Colonic mucosa (tissue), 4 donors: ENCODE measurements at regions not wholly inside any gene's neighbourhood (a gene's known extent, or its start where the extent isn't known, plus 50 kb on each side); places are given as distances from the start of the nearest gene placed in this dataset.

ENCODE experiments used
- DNase-seq: peaks from one replicate; pipeline ENCODE4 v3.0.0-alpha.2; 2020
- H3K27ac ChIP-seq: fragments of 200-600 bp; one replicate; pipeline ENCODE4 v1.8.0; 2021
- H3K27me3 ChIP-seq: fragments of 200-600 bp; one replicate; pipeline ENCODE4 v1.8.0; 2021
- H3K36me3 ChIP-seq: fragments of 200-600 bp; one replicate; pipeline ENCODE4 v1.8.0; 2021
- H3K4me1 ChIP-seq: fragments of 200-600 bp; one replicate; pipeline ENCODE4 v1.8.0; 2021; ENCODE audit warnings: mild to moderate bottlenecking
- H3K4me3 ChIP-seq: fragments of 200-600 bp; one replicate; pipeline ENCODE4 v1.8.0; 2021
- H3K9ac ChIP-seq, 2 donors: one replicate each; pipeline ENCODE4 v1.7.0; 2013; ENCODE audit warnings: control low read depth in 2 of 2, low read depth in 2 of 2, low read length in 2 of 2
- H3K9me3 ChIP-seq: fragments of 200-600 bp; one replicate; pipeline ENCODE4 v1.8.0; 2021
- CTCF ChIP-seq: fragments of 200-600 bp; IDR thresholded peaks from one replicate; pipeline ENCODE4 v1.8.0; 2022; ENCODE audit warnings: antibody characterized with exemption, mild to moderate bottlenecking
- intact Hi-C: fragments of 100-400 bp; cut with DNase I; formaldehyde crosslinking; loops from one replicate; pipeline ENCODE4 v1.14.1; 2022
- donor health status: healthy.
- donor health status: DM: no; HTN: no; CAD: no.
- donor health status: DM: no; HTN: no; CAD: no.

- no peaks in the 10 kb centered on the region for H3K27me3 ChIP-seq
- TF ChIP-seq CTCF: no peak
- H3K9me3 ChIP-seq: no peaks in the 10 kb centered on the region
- DNase-seq: no peak
- H3K27ac ChIP-seq: no peak overlapping the region
- intact Hi-C loops: loop anchor here (10.0 kb wide), 2 partner anchors 153 to 207 kb away; partner anchors contain the start of gene RUSF1
- no peak overlapping the region for H3K4me3 ChIP-seq
- no peak overlapping the region for H3K9ac ChIP-seq
- peaks cover 5% of the 10 kb centered on the region for H3K4me1 ChIP-seq
- H3K36me3 ChIP-seq: peaks cover 8% of the 10 kb centered on the region
Observed at GRCh38 chr16:31711344-31711845, 162.2 kb upstream of the ZNF267 start.

GRCh38 chr16:31712064-31712540, 161.5 kb upstream of the ZNF267 start:
- Histone ChIP-seq H3K27ac (no peak overlapping the region), H3K9me3 (no peaks in the 10 kb centered on the region), H3K4me1 (peaks cover 5% of the 10 kb centered on the region), H3K9ac (no peak overlapping the region), H3K27me3 (no peaks in the 10 kb centered on the region), H3K4me3 (no peak overlapping the region), H3K36me3 (peaks cover 6% of the 10 kb centered on the region)
- no peak for TF ChIP-seq CTCF
- no peak for DNase-seq
- intact Hi-C loops: loop anchor here (10.0 kb wide), 2 partner anchors 153 to 207 kb away; partner anchors contain the start of gene RUSF1

GRCh38 chr16:31713071-31713944, 160.3 kb upstream of the ZNF267 start:
- Histone ChIP-seq H3K36me3 (no peaks in the 10 kb centered on the region), H3K9ac (peak overlapping the region; percentile 84 to 86), H3K4me1 (peaks cover 5% of the 10 kb centered on the region), H3K27me3 (no peaks in the 10 kb centered on the region), H3K9me3 (no peaks in the 10 kb centered on the region), H3K4me3 (peak overlapping the region; percentile 81), H3K27ac (peak overlapping the region; percentile 83)
- DNase-seq: peak; percentile 95
- intact Hi-C loops: loop anchor here (10.0 kb wide), 2 partner anchors 151 to 209 kb away; partner anchors contain the start of gene RUSF1
- TF ChIP-seq CTCF: no peak

GRCh38 chr16:31713945-31714902, 159.4 kb upstream of the ZNF267 start:
- no peaks in the 10 kb centered on the region for H3K36me3 ChIP-seq
- H3K27me3 ChIP-seq: no peaks in the 10 kb centered on the region
- intact Hi-C loops: loop anchor here (10.0 kb wide), 2 partner anchors 151 to 209 kb away; partner anchors contain the start of gene RUSF1
- H3K9me3 ChIP-seq: no peaks in the 10 kb centered on the region
- peak overlapping the region; percentile 81 for H3K4me3 ChIP-seq
- H3K27ac ChIP-seq: no peak overlapping the region
- no peak for DNase-seq
- TF ChIP-seq CTCF: no peak
- peak overlapping the region; percentile 84 to 86 for H3K9ac ChIP-seq
- H3K4me1 ChIP-seq: peaks cover 5% of the 10 kb centered on the region
